HG03139 (cell line): ENCODE measurements at regions not wholly inside any gene's neighbourhood (a gene's known extent, or its start where the extent isn't known, plus 50 kb on each side); places are given as distances from the start of the nearest gene placed in this dataset.

Experiments
- ATAC-seq: cut with Tn5 transposase; IDR thresholded peaks from one replicate; pipeline ENCODE4 v1.9.1; 2021; ENCODE audit not compliant: unreplicated experiment

GRCh38 chr20:58004146-58004545 lies 224.3 kb downstream of the ANKRD60 start:
- ATAC-seq, result no peak

DNA sequence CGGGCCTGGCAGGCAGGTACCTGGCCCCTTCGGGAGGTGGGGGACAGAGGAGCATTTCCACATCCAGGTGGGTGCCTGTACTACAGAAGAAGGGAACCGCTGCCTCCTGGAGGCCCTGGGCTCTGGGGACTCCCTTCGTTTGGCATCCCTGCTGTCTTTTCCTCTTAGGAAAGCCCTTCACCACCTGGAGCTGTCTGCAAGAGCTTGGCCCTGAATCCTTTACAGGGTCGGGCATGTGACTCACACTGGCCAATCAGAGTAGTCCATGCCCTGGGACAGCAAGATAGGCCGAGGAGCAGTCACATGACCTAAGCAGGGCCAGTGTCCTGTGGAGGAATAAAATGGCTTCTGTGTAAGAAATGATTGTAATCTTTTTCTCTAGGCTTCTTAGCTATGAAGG lies 224.9 kb downstream of the ANKRD60 start:
- no peak for ATAC-seq

GRCh38 chr20:58002901-58003300 lies 225.6 kb downstream of the ANKRD60 start:
- ATAC-seq, result no peak

- no peak for ATAC-seq
Measured at GRCh38 chr20:58001946-58002345, 226.5 kb downstream of the ANKRD60 start.

GRCh38 chr20:58001381-58001780 lies 227.1 kb downstream of the ANKRD60 start:
- ATAC-seq, result no peak

DNA sequence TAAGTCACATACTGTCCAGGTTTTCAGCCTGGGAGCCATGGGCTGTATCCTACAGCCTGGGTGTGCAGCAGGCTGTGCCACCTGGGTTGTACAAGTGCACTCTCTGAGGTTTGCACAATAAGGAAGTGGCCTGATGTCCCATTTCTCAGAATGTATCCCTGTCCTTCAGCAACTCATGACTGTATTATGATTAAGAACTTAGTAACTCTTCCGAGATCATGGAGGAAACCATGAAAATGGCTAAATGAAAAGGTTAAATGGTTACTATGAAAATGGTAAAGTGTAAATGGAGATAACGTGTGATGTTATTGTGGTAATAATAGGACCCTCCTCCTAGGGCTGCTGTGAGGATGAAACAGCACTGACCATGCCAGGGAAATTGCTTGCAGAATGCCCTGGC lies 227.6 kb downstream of the ANKRD60 start:
- no peak for ATAC-seq

DNA sequence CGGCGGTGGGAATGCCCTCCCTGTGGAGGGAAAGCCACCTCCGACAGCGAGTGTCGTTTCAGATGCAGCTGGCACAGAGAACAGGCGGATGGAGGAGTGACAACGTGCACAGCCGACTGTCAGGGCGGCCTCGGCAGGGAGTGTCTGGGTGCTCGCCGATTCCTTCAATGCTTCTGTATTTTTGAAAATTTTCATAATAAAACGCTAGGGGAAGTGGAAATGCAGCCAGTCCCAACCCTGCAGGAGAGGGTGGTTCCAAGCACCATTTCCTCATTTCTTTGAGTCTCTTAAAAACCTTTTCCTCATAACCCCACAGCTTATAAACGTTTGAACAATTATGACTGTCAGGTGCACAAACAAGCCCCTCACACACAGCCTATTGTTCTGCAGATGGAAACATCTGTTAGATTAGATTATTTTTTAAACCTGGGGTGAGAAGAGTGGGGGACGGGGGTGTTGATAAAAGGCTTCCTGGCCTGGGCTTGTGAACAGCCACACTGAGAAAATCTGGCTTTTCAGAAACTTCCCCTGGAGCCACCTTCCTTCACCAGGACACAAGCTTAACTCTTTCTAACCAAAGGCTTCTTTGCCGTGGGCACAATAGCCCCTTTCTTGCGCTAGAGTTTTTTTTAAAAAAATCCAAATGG lies 228.9 kb downstream of the ANKRD60 start:
- no peak for ATAC-seq

- no peak for ATAC-seq
Measured at GRCh38 chr20:57998981-57999464, 229.4 kb downstream of the ANKRD60 start.

GRCh38 chr20:57998276-57998675 lies 230.2 kb downstream of the ANKRD60 start:
- ATAC-seq, result no peak

GRCh38 chr20:57996936-57997890 lies 231.2 kb downstream of the ANKRD60 start:
- no peak for ATAC-seq

DNA sequence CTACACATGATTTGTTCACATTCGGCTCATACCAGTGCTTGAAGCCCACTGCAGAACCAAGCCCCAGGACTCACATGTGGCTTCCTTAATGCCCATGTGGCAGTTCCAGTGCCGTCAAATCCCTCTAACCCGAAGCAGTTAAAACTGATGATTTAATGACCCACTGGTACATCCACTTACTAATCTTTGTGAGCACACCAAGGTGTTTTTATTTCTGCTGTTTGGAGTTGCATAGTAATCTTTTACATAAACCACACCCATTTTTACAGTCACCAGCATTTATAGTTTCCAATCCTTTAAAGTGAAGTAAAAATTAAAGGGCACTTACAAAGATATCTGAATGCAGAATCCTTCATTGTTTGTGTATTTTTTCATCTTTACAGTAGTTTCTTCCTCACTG lies 232.0 kb downstream of the ANKRD60 start:
- ATAC-seq, result no peak

GRCh38 chr20:57995381-57995977 lies 233.0 kb downstream of the ANKRD60 start:
- ATAC-seq, result no peak

DNA sequence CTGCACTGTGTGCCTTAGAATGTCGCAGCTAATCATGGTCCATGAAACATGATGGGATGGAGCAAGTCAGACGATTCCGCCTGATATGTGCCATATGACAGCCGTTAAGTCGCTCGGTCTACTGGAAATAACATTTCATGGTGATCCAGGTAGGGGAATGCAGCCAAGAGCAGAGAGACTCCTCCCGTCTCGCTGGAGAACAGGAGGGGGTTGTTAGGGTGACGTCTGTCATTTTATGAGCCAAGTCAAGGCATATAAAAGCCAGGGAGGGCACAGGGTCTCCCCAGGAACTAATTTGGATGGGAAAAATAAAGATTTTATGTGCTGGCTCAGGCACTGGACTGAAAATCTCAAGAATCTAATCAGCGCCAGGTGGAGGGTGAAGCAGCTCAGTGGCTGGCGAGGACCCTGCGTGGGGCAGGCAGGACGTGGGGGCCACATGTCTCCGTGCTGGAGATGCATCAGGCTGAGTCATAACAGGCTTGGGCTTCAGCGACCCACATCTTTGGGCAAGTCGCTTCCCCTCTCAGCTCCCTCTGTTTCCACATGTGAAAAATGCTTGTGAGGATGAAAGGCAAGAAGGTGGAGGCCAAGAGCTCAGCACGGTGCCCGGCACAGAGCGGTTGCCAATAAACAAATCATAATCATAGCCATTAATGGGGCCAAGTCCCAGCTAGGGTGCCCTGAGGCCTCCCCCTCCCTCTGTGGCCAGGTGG lies 234.6 kb downstream of the ANKRD60 start:
- no peak for ATAC-seq

- ATAC-seq, result no peak
Measured at GRCh38 chr20:57991211-57991881, 237.1 kb downstream of the ANKRD60 start.

DNA sequence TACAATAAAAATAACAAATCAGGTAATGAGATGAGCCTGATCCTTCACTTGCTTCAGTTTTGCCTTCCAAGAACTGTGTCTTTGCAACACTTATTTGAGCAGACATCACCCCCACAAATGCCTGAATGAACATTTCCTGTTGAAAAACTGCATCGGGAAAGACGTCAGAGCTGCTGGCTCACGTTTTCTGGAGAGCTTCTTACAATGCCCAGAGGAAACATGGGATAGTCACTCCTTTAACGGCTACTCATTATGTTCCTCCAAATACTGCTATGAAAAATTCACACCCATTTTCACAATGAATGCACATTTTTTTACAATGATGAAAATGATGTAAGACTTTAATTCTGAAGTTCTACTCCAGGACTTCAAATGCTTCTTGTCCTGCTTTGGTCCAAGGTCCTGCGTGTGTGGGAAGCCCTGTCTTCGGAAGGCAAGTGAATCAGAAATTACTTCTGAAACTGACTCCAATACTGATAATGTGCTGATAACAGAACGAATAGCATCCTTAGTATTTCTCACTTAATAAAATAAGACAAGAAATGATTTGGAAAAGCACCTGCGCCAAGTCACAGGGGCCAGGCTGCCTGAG lies 238.0 kb downstream of the ANKRD60 start:
- ATAC-seq, result no peak

GRCh38 chr20:57988828-57989227 lies 239.6 kb downstream of the ANKRD60 start:
- no peak for ATAC-seq

DNA sequence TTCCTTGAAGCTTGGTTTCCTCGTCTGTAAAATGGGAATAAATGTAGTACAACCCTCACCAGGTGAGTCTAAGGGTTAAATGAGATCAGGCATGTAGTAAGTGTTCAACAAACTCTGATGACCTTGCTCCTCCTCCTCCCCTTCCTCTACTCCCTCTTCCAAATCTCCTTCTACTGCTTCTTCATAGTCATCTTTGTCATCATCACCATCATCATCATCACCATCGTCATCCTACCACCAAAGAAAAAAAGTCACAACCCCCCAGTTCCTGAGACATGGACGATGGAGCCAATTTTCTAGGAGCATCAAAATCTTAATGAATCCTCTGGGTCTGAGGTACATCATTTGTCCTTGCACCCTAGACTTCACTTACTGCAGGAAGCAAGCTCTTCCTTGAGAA lies 240.0 kb downstream of the ANKRD60 start:
- no peak for ATAC-seq

DNA sequence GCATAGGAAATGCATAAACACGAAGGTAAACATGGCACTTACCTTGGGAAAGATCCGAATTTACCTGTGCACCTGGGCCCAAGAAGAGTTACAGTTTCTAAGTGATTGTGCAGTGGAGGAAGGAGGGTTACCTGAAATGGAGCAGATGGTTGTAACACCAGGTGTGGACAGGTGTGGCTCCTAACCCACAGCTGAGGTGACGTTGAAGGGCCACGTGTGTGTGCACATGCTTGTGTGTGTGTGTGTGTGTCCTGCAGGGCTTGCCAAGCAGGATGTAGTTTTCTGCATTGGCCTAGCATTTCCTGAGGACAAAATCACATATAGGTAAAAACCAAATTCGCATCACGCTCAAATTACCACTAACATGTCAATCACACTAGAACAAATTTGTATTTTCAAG lies 240.8 kb downstream of the ANKRD60 start:
- no peak for ATAC-seq

- no peak for ATAC-seq
Measured at GRCh38 chr20:57986666-57987065, 241.8 kb downstream of the ANKRD60 start.

GRCh38 chr20:57985278-57985677 lies 243.2 kb downstream of the ANKRD60 start:
- ATAC-seq, result no peak
